Ovary (tissue), 7 donors: ENCODE measurements at regions not wholly inside any gene's neighbourhood (a gene's known extent, or its start where the extent isn't known, plus 50 kb on each side); places are given as distances from the start of the nearest gene placed in this dataset.

Source experiments
- DNase-seq, 5 donors: peaks; one replicate each; pipeline ENCODE4 v3.0.0-alpha.2; 2019 to 2020
- H3K27ac ChIP-seq, 2 donors: fragments of 200-600 bp; one replicate each; pipeline versions ENCODE4 v1.5.1 to v1.8.0; 2019 to 2022
- H3K27me3 ChIP-seq: fragments of 200-600 bp; one replicate; pipeline ENCODE4 v1.8.0; 2022
- H3K36me3 ChIP-seq: fragments of 200-600 bp; sonication (generic); one replicate; pipeline ENCODE4 v1.5.1; 2019
- H3K4me1 ChIP-seq: one replicate; pipeline ENCODE4 v1.8.1; 2013; ENCODE audit warnings: mild to moderate bottlenecking, moderate library complexity; ENCODE audit not compliant: insufficient read depth
- H3K4me3 ChIP-seq: fragments of 200-600 bp; sonication (generic); one replicate; pipeline ENCODE4 v1.5.1; 2017
- H3K9me3 ChIP-seq, 2 donors: fragments of 200-600 bp in 1 of 2; sonication (generic) in 1 of 2; one replicate each; pipeline versions ENCODE4 v1.5.1 to v1.8.1; 2013 to 2019; ENCODE audit warnings: mild to moderate bottlenecking in 1 of 2, moderate library complexity in 1 of 2
- EP300 ChIP-seq: sonication (generic); formaldehyde crosslinking; IDR thresholded peaks from one replicate; pipeline ENCODE4 v1.6.1; 2017; ENCODE audit warnings: antibody characterized with exemption
- POLR2A ChIP-seq: fragments of 450-650 bp; IDR thresholded peaks from one replicate; pipeline ENCODE4 v1.6.1; 2017; ENCODE audit warnings: antibody characterized with exemption, mild to moderate bottlenecking, moderate library complexity
- WGBS, 3 donors: extraction: QIAGEN DNeasy Blood & Tissue Kit in 1 of 3; methylation state at CpG; one replicate each; pipeline versions ENCODE4 v1.1.5 to v1.1.7; 2013 to 2017; 5-methylcytosine and 5-hydroxymethylcytosine counted together
- intact Hi-C, 4 donors: fragments of 100-400 bp; cut with DNase I; formaldehyde crosslinking; loops; one replicate each; pipeline versions ENCODE4 v1.11.0 to v1.15.1; 2022 to 2023
- TF ChIP-seq, protein P1 (sequence below), 3 donors: fragments of 450-650 bp in 2 of 3; fragments of 200-600 bp in 1 of 3; IDR thresholded peaks; one replicate each; pipeline versions ENCODE4 v1.5.1 to v1.8.0; 2016 to 2022; ENCODE audit warnings: antibody characterized with exemption in 3 of 3, mild to moderate bottlenecking in 1 of 3
- donor health status: DM: no; HTN: no; CAD: no; lungs with moderate emphysema.
- donor health status: DM: no; HTN: no; CAD: no.
- donor health status: Bipolar disorder and iron deficiency.
- donor health status: DM: no; HTN: no; CAD: no.
- donor health status: DM: yes; HTN: yes; CAD: no.

DNA sequence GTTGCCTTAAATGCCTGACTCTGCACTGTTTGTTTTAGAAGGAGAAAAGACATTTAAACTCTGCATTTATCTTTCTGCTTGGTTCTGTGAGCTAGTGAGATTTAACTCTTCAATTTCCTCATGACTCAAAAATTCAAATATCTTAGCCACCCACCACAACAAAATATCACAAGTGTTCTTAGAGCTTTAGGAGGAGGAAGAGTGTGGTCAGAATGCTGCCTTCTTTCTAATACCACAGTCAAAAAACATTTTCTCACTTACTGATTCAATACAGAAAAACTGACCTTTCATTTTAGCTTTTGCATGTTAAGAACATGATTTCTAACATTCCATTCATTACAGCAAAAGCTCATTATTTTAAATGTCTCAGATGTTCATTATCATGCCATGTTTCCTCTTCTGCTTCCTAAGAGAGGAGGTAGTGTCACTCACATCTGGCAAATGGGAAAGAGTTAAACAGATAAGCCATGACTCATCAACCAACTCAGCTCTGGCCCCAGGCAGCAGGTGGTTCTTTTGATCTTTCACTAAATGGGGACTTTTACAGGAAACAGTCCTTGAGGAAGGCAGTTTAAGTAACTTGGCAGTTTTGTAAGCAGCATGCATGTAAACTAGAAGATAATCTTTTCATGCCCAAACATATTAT, 56.4 kb upstream of the RNU6-8 start:
- no peak for DNase-seq

DNA sequence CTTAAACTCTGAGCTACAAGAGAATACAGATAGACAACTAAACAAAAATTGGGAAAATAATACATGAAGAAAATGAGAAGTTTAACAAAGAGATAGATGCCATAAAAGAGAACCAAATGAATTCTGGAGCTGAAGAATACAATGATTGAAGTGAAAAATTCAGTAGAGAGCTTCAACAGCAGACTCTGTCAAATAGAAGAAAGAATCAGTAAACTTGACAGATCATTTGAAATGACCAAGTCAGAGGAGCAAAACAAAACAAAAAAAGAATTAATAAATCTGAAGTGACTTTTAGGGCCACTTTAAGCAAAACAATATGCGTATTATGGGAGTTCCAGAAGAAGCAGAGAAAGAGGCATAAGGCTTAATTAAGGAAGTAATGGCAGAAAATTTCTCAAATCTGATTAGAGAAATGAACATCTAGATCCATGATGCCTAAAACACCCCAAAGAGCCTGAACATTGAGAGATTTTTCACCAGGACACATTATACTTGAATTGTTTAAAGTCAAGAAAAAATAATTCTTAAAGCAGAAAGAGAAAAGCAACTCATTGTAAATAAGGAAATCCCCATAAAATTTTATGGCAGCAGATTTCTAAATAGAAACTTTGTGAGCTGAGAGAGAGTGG, 61.0 kb upstream of the RNU6-8 start:
- Histone ChIP-seq H3K27me3 (no peaks in the 10 kb centered on the region), H3K36me3 (no peaks in the 10 kb centered on the region), H3K27ac (no peak overlapping the region), H3K4me3 (no peak overlapping the region), H3K4me1 (no peaks in the 10 kb centered on the region), H3K9me3 (no peaks in the 10 kb centered on the region)
- no peak for DNase-seq
- TF ChIP-seq, protein P1, sequence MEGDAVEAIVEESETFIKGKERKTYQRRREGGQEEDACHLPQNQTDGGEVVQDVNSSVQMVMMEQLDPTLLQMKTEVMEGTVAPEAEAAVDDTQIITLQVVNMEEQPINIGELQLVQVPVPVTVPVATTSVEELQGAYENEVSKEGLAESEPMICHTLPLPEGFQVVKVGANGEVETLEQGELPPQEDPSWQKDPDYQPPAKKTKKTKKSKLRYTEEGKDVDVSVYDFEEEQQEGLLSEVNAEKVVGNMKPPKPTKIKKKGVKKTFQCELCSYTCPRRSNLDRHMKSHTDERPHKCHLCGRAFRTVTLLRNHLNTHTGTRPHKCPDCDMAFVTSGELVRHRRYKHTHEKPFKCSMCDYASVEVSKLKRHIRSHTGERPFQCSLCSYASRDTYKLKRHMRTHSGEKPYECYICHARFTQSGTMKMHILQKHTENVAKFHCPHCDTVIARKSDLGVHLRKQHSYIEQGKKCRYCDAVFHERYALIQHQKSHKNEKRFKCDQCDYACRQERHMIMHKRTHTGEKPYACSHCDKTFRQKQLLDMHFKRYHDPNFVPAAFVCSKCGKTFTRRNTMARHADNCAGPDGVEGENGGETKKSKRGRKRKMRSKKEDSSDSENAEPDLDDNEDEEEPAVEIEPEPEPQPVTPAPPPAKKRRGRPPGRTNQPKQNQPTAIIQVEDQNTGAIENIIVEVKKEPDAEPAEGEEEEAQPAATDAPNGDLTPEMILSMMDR (IDR thresholded peaks at IDR 0.05): no peak
- TF ChIP-seq EP300: no peak
- no peak for TF ChIP-seq POLR2A
- WGBS, 3 donors: 37 to 98% (median 39%) methylated on average over 1 of the region's 1 CpG
- intact Hi-C loops: no loop called here

More for the DNA sequence above, 56.4 kb upstream of the RNU6-8 start:
- no peaks in the 10 kb centered on the region for H3K9me3 ChIP-seq
- no peaks in the 10 kb centered on the region for H3K27me3 ChIP-seq
- H3K4me1 ChIP-seq: no peaks in the 10 kb centered on the region
- H3K4me3 ChIP-seq: no peak overlapping the region
- intact Hi-C loops: loop anchor here (10.0 kb wide), 5 partner anchors 55 to 745 kb away; partner anchors contain the start of genes ARHGAP5 (in 1 of the 4), RNU6-7 (in 1 of the 4) and RNU6-8 (in 1 of the 4)
- TF ChIP-seq, protein P1 (IDR thresholded peaks at IDR 0.05): no peak
- TF ChIP-seq EP300 (no peak), POLR2A (no peak)
- no peak overlapping the region for H3K27ac ChIP-seq
- H3K36me3 ChIP-seq: no peaks in the 10 kb centered on the region

DNA sequence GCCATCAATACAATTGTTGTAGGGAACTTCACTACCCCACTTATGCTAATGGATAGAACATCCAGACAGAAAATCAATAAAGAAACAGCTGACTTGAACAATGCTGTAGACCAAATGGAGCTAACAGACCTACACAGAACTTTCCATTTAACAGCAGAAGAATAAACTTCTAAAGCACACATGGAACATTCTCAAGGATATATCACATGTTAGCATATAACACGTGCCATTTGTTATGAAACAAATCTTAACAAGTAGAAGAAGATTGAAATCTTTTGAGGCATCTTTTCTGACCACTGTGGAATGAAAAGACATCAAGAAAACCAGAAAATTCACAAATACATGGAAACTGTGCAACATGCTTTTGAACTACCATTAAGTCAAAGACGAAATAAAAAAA, 62.5 kb upstream of the RNU6-8 start:
- TF ChIP-seq, protein P1 (IDR thresholded peaks at IDR 0.05): no peak
- no peak for TF ChIP-seq EP300
- no peak for TF ChIP-seq POLR2A
- intact Hi-C loops: no loop called here
- Histone ChIP-seq H3K4me3 (no peak overlapping the region), H3K27me3 (no peaks in the 10 kb centered on the region), H3K27ac (no peak overlapping the region), H3K36me3 (no peaks in the 10 kb centered on the region), H3K4me1 (no peaks in the 10 kb centered on the region), H3K9me3 (no peaks in the 10 kb centered on the region)
- WGBS, 3 donors: 78 to 91% (median 81%) methylated on average over 2 of the region's 2 CpGs
- no peak for DNase-seq

DNA sequence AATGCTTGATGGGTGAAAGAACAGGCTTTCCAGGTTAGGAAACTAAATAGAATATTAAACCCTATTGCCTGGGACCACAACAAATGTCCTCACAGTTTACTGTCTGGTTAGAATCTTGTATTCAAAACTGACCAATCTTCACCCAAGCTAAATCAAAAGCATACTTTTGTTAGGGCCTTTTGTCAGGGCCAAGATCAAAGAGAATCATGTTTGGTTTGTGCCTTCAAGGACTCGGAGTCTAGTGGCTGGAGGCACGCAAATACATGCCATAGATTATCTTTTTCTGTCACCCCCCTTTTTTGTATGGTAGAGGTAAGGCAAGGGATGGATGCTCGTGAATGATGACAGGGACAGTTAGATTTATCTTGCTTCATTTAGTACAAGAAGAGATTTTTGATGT, 51.1 kb upstream of the AKAP6 start:
- Histone ChIP-seq H3K9me3 (no peaks in the 10 kb centered on the region), H3K4me3 (no peak overlapping the region), H3K4me1 (no peaks in the 10 kb centered on the region), H3K27me3 (no peaks in the 10 kb centered on the region), H3K36me3 (no peaks in the 10 kb centered on the region), H3K27ac (no peak overlapping the region)
- intact Hi-C loops: no loop called here
- DNase-seq: no peak
- TF ChIP-seq EP300 (no peak), POLR2A (no peak)
- TF ChIP-seq, protein P1 (IDR thresholded peaks at IDR 0.05): no peak
- WGBS, 3 donors: 71 to 82% (median 77%) methylated on average over 3 of the region's 3 CpGs
